ENCODE measurements at regions not wholly inside any gene's neighbourhood (a gene's known extent, or its start where the extent isn't known, plus 50 kb on each side); places are given as distances from the start of the nearest gene placed in this dataset.
"Not testable (repeated sequence)": the region's sequence is repeated elsewhere in the genome, so short reads cannot be mapped to it uniquely, and the experiment has no call there.

- no peak for DNase-seq
Measured at GRCh38 chr11:23585416-23586104, 725.3 kb upstream of the CCDC179 start.

- no peak for DNase-seq
Measured at GRCh38 chr11:23586173-23586572, 725.9 kb upstream of the CCDC179 start.

GRCh38 chr11:23590596-23591308 is 730.5 kb upstream of the CCDC179 start:
- no peak for DNase-seq

- DNase-seq = no peak
Measured at GRCh38 chr11:23594755-23595154, 734.5 kb upstream of the CCDC179 start.

- DNase-seq = no peak
Measured at GRCh38 chr11:23604966-23605365, 744.7 kb upstream of the CCDC179 start.

- DNase-seq = no peak
Measured at GRCh38 chr11:23606191-23606590, 745.9 kb upstream of the CCDC179 start.

GRCh38 chr11:23611726-23612125 is 751.5 kb upstream of the CCDC179 start:
- no peak for DNase-seq

- DNase-seq = no peak
Measured at GRCh38 chr11:23620617-23621016, 760.3 kb upstream of the CCDC179 start.

- no peak for DNase-seq
Measured at GRCh38 chr11:23632293-23632692, 772.0 kb upstream of the CCDC179 start.

GRCh38 chr11:23644443-23644842 is 784.2 kb upstream of the CCDC179 start:
- no peak for DNase-seq

- DNase-seq = not testable (repeated sequence)
Measured at GRCh38 chr11:23652336-23652735, 792.1 kb upstream of the CCDC179 start.

GRCh38 chr11:23653071-23653675 is 792.9 kb upstream of the CCDC179 start:
- DNase-seq = no peak

GRCh38 chr11:23668324-23668723 is 808.0 kb upstream of the CCDC179 start:
- no peak for DNase-seq

GRCh38 chr11:23673366-23673765 is 813.1 kb upstream of the CCDC179 start:
- DNase-seq = no peak

- no peak for DNase-seq
Measured at GRCh38 chr11:23674866-23675265, 814.6 kb upstream of the CCDC179 start.

- peak; percentile 10 for DNase-seq
Measured at GRCh38 chr11:23679041-23679440, 817.8 kb upstream of the LUZP2 start.

- no peak for DNase-seq
Measured at GRCh38 chr11:23679981-23680380, 816.9 kb upstream of the LUZP2 start.

- no peak for DNase-seq
Measured at GRCh38 chr11:23680488-23681230, 816.2 kb upstream of the LUZP2 start.

GRCh38 chr11:23684701-23685100 is 812.2 kb upstream of the LUZP2 start:
- no peak for DNase-seq

GRCh38 chr11:23687991-23688390 is 808.9 kb upstream of the LUZP2 start:
- no peak for DNase-seq

GRCh38 chr11:23688411-23688810 is 808.4 kb upstream of the LUZP2 start:
- no peak for DNase-seq

- no peak for DNase-seq
Measured at GRCh38 chr11:23688835-23689234, 808.0 kb upstream of the LUZP2 start.

- DNase-seq = no peak
Measured at GRCh38 chr11:23696688-23697415, 800.0 kb upstream of the LUZP2 start.
